Testis (tissue), 2 donors: ENCODE measurements at regions not wholly inside any gene's neighbourhood (a gene's known extent, or its start where the extent isn't known, plus 50 kb on each side); places are given as distances from the start of the nearest gene placed in this dataset.

Experiments
- DNase-seq: peaks from one replicate; pipeline ENCODE4 v3.0.0-alpha.2; 2019
- H3K27ac ChIP-seq, 2 donors: fragments of 200-600 bp; sonication (generic); one replicate each; pipeline ENCODE4 v1.5.1; 2019
- H3K27me3 ChIP-seq: fragments of 200-600 bp; sonication (generic); one replicate; pipeline ENCODE4 v1.5.1; 2019
- H3K36me3 ChIP-seq: fragments of 200-600 bp; sonication (generic); one replicate; pipeline ENCODE4 v1.5.1; 2017; ENCODE audit warnings: low read depth; ENCODE audit errors: missing control alignments
- H3K4me1 ChIP-seq: fragments of 200-600 bp; sonication (generic); one replicate; pipeline ENCODE4 v1.5.1; 2019
- H3K4me3 ChIP-seq, 2 donors: fragments of 200-600 bp; sonication (generic); one replicate each; pipeline ENCODE4 v1.5.1; 2017 to 2019
- H3K9me3 ChIP-seq: fragments of 200-600 bp; sonication (generic); one replicate; pipeline ENCODE4 v1.5.1; 2017
- CTCF ChIP-seq, 3 experiments: fragments of 450-650 bp in 2 of 3; fragments of 200-600 bp in 1 of 3; sonication (generic) in 1 of 3; IDR thresholded peaks; one replicate each; pipeline ENCODE4 v1.5.1; 2016 to 2019; ENCODE audit warnings: antibody characterized with exemption in 3 of 3, mild to moderate bottlenecking in 2 of 3, moderate library complexity in 1 of 3
- POLR2A ChIP-seq: fragments of 450-650 bp; IDR thresholded peaks from one replicate; pipeline ENCODE4 v1.6.1; 2017; ENCODE audit warnings: antibody characterized with exemption, mild to moderate bottlenecking, moderate library complexity
- WGBS, 2 donors: methylation state at CpG; one replicate each; pipeline ENCODE4 v1.1.5; 2018; 5-methylcytosine and 5-hydroxymethylcytosine counted together
- intact Hi-C: fragments of 100-400 bp; cut with DNase I; formaldehyde crosslinking; loops from one replicate; pipeline ENCODE4 v1.15.1; 2023; ENCODE audit warnings: low total_unique reads

GRCh38 chr6:156534594-156534993 is 242.6 kb upstream of the ARID1B start:
- 64 to 74% methylated on average over 3 of the region's 3 CpGs for WGBS, 2 donors
- no peak for DNase-seq
- Histone ChIP-seq H3K4me3 (no peak overlapping the region), H3K27ac (no peak overlapping the region), H3K36me3 (no peaks in the 10 kb centered on the region), H3K27me3 (no peaks in the 10 kb centered on the region), H3K9me3 (no peaks in the 10 kb centered on the region), H3K4me1 (no peaks in the 10 kb centered on the region)
- intact Hi-C loops: no loop called here
- TF ChIP-seq POLR2A (no peak), CTCF (IDR thresholded peaks at IDR 0.05) (no peak)

- 86 to 88% methylated on average over 4 of the region's 4 CpGs for WGBS, 2 donors
- TF ChIP-seq POLR2A (no peak), CTCF (IDR thresholded peaks at IDR 0.05) (no peak)
- no peak for DNase-seq
- Histone ChIP-seq H3K4me1 (no peaks in the 10 kb centered on the region), H3K27me3 (no peaks in the 10 kb centered on the region), H3K27ac (no peak overlapping the region), H3K4me3 (no peak overlapping the region), H3K9me3 (no peaks in the 10 kb centered on the region), H3K36me3 (no peaks in the 10 kb centered on the region)
- intact Hi-C loops: no loop called here
Measured at GRCh38 chr6:156533872-156534524, 243.2 kb upstream of the ARID1B start.

- intact Hi-C loops: no loop called here
- Histone ChIP-seq H3K4me1 (no peaks in the 10 kb centered on the region), H3K4me3 (no peak overlapping the region), H3K27ac (no peak overlapping the region), H3K27me3 (no peaks in the 10 kb centered on the region), H3K9me3 (no peaks in the 10 kb centered on the region), H3K36me3 (no peaks in the 10 kb centered on the region)
- DNase-seq: no peak
- TF ChIP-seq POLR2A: no peak
- TF ChIP-seq CTCF (IDR thresholded peaks at IDR 0.05): no peak
- WGBS, 2 donors: 68 to 77% methylated on average over 7 of the region's 7 CpGs
Measured at GRCh38 chr6:156526081-156526480, 251.1 kb upstream of the ARID1B start.

- TF ChIP-seq POLR2A (no peak), CTCF (IDR thresholded peaks at IDR 0.05) (no peak)
- intact Hi-C loops: no loop called here
- DNase-seq: no peak
Measured at GRCh38 chr6:156525541-156525940, 251.6 kb upstream of the ARID1B start.

GRCh38 chr6:156519940-156520339 is 257.2 kb upstream of the ARID1B start:
- Histone ChIP-seq H3K4me1 (no peaks in the 10 kb centered on the region), H3K27ac (no peak overlapping the region), H3K4me3 (no peak overlapping the region), H3K9me3 (no peaks in the 10 kb centered on the region), H3K27me3 (no peaks in the 10 kb centered on the region), H3K36me3 (no peaks in the 10 kb centered on the region)
- WGBS, 2 donors: 74 to 94% methylated on average over 2 of the region's 2 CpGs
- no peak for DNase-seq
- intact Hi-C loops: no loop called here
- TF ChIP-seq CTCF (IDR thresholded peaks at IDR 0.05) (no peak), POLR2A (no peak)

More at GRCh38 chr6:156525541-156525940, 251.6 kb upstream of the ARID1B start:
- Histone ChIP-seq H3K27ac (no peak overlapping the region), H3K36me3 (no peaks in the 10 kb centered on the region), H3K4me3 (no peak overlapping the region), H3K4me1 (no peaks in the 10 kb centered on the region), H3K9me3 (no peaks in the 10 kb centered on the region), H3K27me3 (no peaks in the 10 kb centered on the region)
- WGBS, 2 donors: 70 to 77% methylated on average over 6 of the region's 6 CpGs
